Heart right ventricle (tissue), 16 donors: ENCODE measurements at regions not wholly inside any gene's neighbourhood (a gene's known extent, or its start where the extent isn't known, plus 50 kb on each side); places are given as distances from the start of the nearest gene placed in this dataset.

Experiments
- ATAC-seq, 8 donors: fragments of 200-7000 bp; cut with Tn5 transposase; one replicate each; pipeline ENCODE4 v1.9.1; 2020; ENCODE audit warnings: mild to moderate bottlenecking in 8 of 8, moderate library complexity in 8 of 8, moderate number of reproducible peaks in 1 of 8
- DNase-seq, 2 donors: peaks; one replicate each; pipeline ENCODE4 v3.0.0-alpha.2; 2020
- H3K27ac ChIP-seq, 10 donors: fragments of 200-600 bp; sonication (generic) in 2 of 10; one replicate each; pipeline versions ENCODE4 v1.5.0 to v1.8.0; 2020 to 2022; ENCODE audit warnings: mild to moderate bottlenecking in 3 of 10
- H3K27me3 ChIP-seq, 7 donors: fragments of 200-600 bp; one replicate each; pipeline ENCODE4 v1.8.0; 2021 to 2022; ENCODE audit warnings: mild to moderate bottlenecking in 2 of 7
- H3K36me3 ChIP-seq, 9 donors: fragments of 200-600 bp; sonication (generic) in 1 of 9; one replicate each; pipeline versions ENCODE4 v1.5.0 to v1.8.0; 2020 to 2022; ENCODE audit warnings: mild to moderate bottlenecking in 2 of 9
- H3K4me1 ChIP-seq, 9 donors: fragments of 200-600 bp; sonication (generic) in 1 of 9; one replicate each; pipeline versions ENCODE4 v1.5.0 to v1.8.0; 2020 to 2022; ENCODE audit warnings: mild to moderate bottlenecking in 4 of 9
- H3K4me3 ChIP-seq, 10 donors: fragments of 200-600 bp; sonication (generic) in 2 of 10; one replicate each; pipeline versions ENCODE4 v1.5.0 to v1.8.0; 2020 to 2022; ENCODE audit warnings: mild to moderate bottlenecking in 7 of 10, moderate library complexity in 2 of 10
- H3K9me3 ChIP-seq, 11 donors: fragments of 200-600 bp in 10 of 11; sonication (generic) in 2 of 11; one replicate each; pipeline versions ENCODE4 v1.5.0 to v1.8.0; 2013 to 2022; ENCODE audit warnings: mild to moderate bottlenecking in 2 of 11, control low read depth in 1 of 11, moderate library complexity in 1 of 11
- CTCF ChIP-seq, 9 donors: fragments of 200-600 bp; sonication (generic) in 2 of 9; IDR thresholded peaks; one replicate each; pipeline versions ENCODE4 v1.5.0 to v1.8.0; 2021 to 2022; ENCODE audit warnings: antibody characterized with exemption in 9 of 9, mild to moderate bottlenecking in 5 of 9, moderate library complexity in 1 of 9
- WGBS, 2 donors: extraction: QIAGEN DNeasy Blood & Tissue Kit; methylation state at CpG; one replicate each; pipeline ENCODE4 v1.1.7; 2013; ENCODE audit warnings: inconsistent platforms in 1 of 2; 5-methylcytosine and 5-hydroxymethylcytosine counted together
- intact Hi-C, 10 donors: fragments of 100-400 bp; cut with DNase I; formaldehyde crosslinking; loops; one replicate each; pipeline versions ENCODE4 v1.11.1 to v1.14.2; 2022
- donor health status: Arrhythmogenic right ventricular cardiomyopathy.
- donor health status: ischemic (EF 13 %, LVEDD 7.1; RV severe dilation, severe dysfunction).
- donor health status: healthy with polysubstance abuse.
- donor health status: DM: no; HTN: yes; CAD: no.
- donor health status: DM: no; HTN: no; CAD: no.
- donor health status: ischemic (EF 25% LVEDD 6.9; RV normal size, moderate dysfunction).
- donor health status: ischemic (EF 25% LVEDD 5.7; RV mildly dilated, moderate dysfunction).
- donor health status: healthy.
- donor health status: DM: yes; HTN: yes; CAD: no.
- donor health status: Ischemic cardiomyopathy.
- donor health status: ischemic (EF 35%, LVEDD 5.7; RV mildly dilated, moderate dysfunction).
- donor health status: nonischemic (EF 11% LVEDD 7.7; RV severe dilation, severe dysfunction).
- donor health status: DM: yes; HTN: yes; CAD: no.
- donor health status: PGD.
- donor health status: ischemic (EF 29% LVEDD 5.4; RV normal size, mild dysfunction).
- donor health status: nonischemic (EF 23%, LVEDD 6.1; RV moderate dilation, normal function).

GRCh38 chr13:75091718-75092117, 390.3 kb downstream of the TBC1D4 start:
- no peaks in the 10 kb centered on the region for H3K36me3 ChIP-seq
- no peak overlapping the region for H3K4me3 ChIP-seq
- H3K4me1 ChIP-seq: no peaks in the 10 kb centered on the region
- intact Hi-C loops: no loop called here
- peaks cover 0 to 3% (median 0%) of the 10 kb centered on the region in 11 donors for H3K9me3 ChIP-seq
- ATAC-seq (no peak), DNase-seq (no peak)
- H3K27ac ChIP-seq: no peak overlapping the region
- H3K27me3 ChIP-seq: no peaks in the 10 kb centered on the region
- WGBS, 2 donors: 37 to 42% methylated on average over 2 of the region's 2 CpGs
- TF ChIP-seq CTCF (IDR thresholded peaks at IDR 0.05): no peak

GRCh38 chr13:75090872-75091615, 390.9 kb downstream of the TBC1D4 start:
- TF ChIP-seq CTCF (IDR thresholded peaks at IDR 0.05): no peak
- ATAC-seq (no peak), DNase-seq (no peak)
- H3K36me3 ChIP-seq: no peaks in the 10 kb centered on the region
- intact Hi-C loops: no loop called here
- no peak overlapping the region for H3K27ac ChIP-seq
- 86 to 87% methylated on average over 3 of the region's 3 CpGs for WGBS, 2 donors
- peaks cover 0 to 10% (median 0%) of the 10 kb centered on the region in 11 donors for H3K9me3 ChIP-seq
- no peak overlapping the region for H3K4me3 ChIP-seq
- H3K27me3 ChIP-seq: no peaks in the 10 kb centered on the region
- no peaks in the 10 kb centered on the region for H3K4me1 ChIP-seq

- intact Hi-C loops: no loop called here
Observed at GRCh38 chr13:75088915-75089314, 393.1 kb downstream of the TBC1D4 start.

GRCh38 chr13:75079226-75079625, 402.7 kb downstream of the TBC1D4 start:
- intact Hi-C loops: no loop called here

More at GRCh38 chr13:75088915-75089314, 393.1 kb downstream of the TBC1D4 start:
- Histone ChIP-seq H3K4me1 (no peaks in the 10 kb centered on the region), H3K4me3 (no peak overlapping the region), H3K27ac (no peak overlapping the region), H3K9me3 (peaks cover 0 to 21% (median 0%) of the 10 kb centered on the region in 11 donors), H3K27me3 (no peaks in the 10 kb centered on the region), H3K36me3 (no peaks in the 10 kb centered on the region)
- DNase-seq: no peak
- TF ChIP-seq CTCF (IDR thresholded peaks at IDR 0.05): no peak
- no peak for ATAC-seq
- 77 to 84% methylated on average over 4 of the region's 4 CpGs for WGBS, 2 donors

More at GRCh38 chr13:75079226-75079625, 402.7 kb downstream of the TBC1D4 start:
- no peak for TF ChIP-seq CTCF (IDR thresholded peaks at IDR 0.05)
- no peak for ATAC-seq
- Histone ChIP-seq H3K4me3 (no peak overlapping the region), H3K9me3 (peaks cover 0 to 12% (median 0%) of the 10 kb centered on the region in 11 donors), H3K27me3 (no peaks in the 10 kb centered on the region), H3K27ac (no peak overlapping the region), H3K4me1 (no peaks in the 10 kb centered on the region), H3K36me3 (no peaks in the 10 kb centered on the region)
- WGBS, 2 donors: 67 to 76% methylated on average over 2 of the region's 2 CpGs
- no peak for DNase-seq
